ENCODE measurements at regions not wholly inside any gene's neighbourhood (a gene's known extent, or its start where the extent isn't known, plus 50 kb on each side); places are given as distances from the start of the nearest gene placed in this dataset.
"Not testable (repeated sequence)": the region's sequence is repeated elsewhere in the genome, so short reads cannot be mapped to it uniquely, and the experiment has no call there.

DNA sequence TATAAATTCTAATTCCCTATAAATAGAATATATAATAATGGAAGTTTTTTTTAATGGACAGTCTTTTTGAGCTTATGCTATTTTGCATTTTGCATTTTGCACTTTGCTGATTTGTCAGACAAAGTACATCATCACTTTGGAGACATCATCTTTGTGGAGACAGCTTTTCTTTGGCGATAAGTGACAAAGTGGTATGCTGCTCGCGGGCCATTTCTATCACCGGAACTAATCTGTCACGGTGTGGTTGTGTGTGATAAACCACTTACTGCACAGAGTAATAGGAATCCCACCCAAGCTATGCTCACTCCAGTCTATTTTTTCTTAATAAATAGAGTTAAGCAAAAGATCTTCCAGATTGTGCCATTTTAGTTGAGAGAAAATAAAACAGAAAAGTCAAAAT, 133.1 kb downstream of the MACIR start:
- H3K36me3 ChIP-seq = no peaks in the 10 kb centered on the region
- no peak overlapping the region for H3K4me3 ChIP-seq
- H3K9ac ChIP-seq (ENCODE audit: low read depth in 2 of 2, low read length in 2 of 2) = no peak overlapping the region
- TF ChIP-seq, protein P1, sequence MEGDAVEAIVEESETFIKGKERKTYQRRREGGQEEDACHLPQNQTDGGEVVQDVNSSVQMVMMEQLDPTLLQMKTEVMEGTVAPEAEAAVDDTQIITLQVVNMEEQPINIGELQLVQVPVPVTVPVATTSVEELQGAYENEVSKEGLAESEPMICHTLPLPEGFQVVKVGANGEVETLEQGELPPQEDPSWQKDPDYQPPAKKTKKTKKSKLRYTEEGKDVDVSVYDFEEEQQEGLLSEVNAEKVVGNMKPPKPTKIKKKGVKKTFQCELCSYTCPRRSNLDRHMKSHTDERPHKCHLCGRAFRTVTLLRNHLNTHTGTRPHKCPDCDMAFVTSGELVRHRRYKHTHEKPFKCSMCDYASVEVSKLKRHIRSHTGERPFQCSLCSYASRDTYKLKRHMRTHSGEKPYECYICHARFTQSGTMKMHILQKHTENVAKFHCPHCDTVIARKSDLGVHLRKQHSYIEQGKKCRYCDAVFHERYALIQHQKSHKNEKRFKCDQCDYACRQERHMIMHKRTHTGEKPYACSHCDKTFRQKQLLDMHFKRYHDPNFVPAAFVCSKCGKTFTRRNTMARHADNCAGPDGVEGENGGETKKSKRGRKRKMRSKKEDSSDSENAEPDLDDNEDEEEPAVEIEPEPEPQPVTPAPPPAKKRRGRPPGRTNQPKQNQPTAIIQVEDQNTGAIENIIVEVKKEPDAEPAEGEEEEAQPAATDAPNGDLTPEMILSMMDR (IDR thresholded peaks at IDR 0.05) = no peak
- H3K27ac ChIP-seq = no peak overlapping the region
- intact Hi-C loops (cut with DNase I) = no loop called here
- DNase-seq = no peak
- no peaks in the 10 kb centered on the region for H3K9me3 ChIP-seq
- no peaks in the 10 kb centered on the region for H3K4me1 ChIP-seq
- no peaks in the 10 kb centered on the region for H3K27me3 ChIP-seq

DNA sequence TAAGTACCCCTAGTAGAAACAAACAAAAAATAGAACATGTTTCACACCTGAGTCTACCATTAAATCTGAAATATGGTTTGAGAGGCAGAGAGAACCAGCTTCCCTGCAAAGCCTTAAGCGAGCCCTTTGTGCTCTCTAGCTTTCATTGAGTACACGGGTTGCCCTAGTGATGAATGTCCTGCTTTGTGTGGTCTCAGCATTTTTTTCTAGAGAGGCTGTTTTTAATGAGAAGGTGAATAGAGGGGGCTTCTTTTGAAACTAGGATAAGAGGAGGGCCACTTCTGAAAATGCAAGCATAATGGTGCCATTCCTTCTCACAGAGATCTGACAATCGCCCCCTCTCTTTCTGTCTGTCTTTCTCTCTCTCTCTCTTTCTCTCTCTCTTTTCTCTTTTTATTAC, 131.3 kb downstream of the MACIR start:
- no peak overlapping the region for H3K9ac ChIP-seq (ENCODE audit: low read depth in 2 of 2, low read length in 2 of 2)
- no peak overlapping the region for H3K4me3 ChIP-seq
- no peaks in the 10 kb centered on the region for H3K36me3 ChIP-seq
- TF ChIP-seq, protein P1 (IDR thresholded peaks at IDR 0.05) = no peak
- no peaks in the 10 kb centered on the region for H3K9me3 ChIP-seq
- DNase-seq = no peak
- H3K4me1 ChIP-seq = no peaks in the 10 kb centered on the region
- no peak overlapping the region for H3K27ac ChIP-seq
- H3K27me3 ChIP-seq = no peaks in the 10 kb centered on the region
- intact Hi-C loops (cut with DNase I) = no loop called here

DNA sequence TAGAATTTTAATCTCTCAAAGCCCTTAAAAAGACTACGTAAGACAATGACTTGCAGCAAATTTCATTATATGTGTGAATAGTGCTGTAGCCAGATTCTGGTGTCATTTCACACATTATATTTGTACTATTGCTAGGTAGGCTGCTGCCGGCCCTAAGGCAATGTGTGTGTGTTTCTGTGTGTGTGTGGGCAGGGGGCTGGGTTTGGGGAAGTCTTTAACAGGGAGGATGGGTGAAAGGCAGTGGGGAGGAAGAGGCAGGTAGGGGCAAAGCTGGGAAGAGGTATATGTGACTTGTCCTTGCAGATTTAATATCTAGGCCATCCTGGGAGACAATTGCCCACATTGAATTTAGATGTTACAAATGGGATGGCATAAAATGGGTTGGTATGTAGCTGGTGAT, 130.8 kb downstream of the MACIR start:
- H3K27ac ChIP-seq = no peak overlapping the region
- no peak overlapping the region for H3K4me3 ChIP-seq
- H3K27me3 ChIP-seq = no peaks in the 10 kb centered on the region
- no peak overlapping the region for H3K9ac ChIP-seq (ENCODE audit: low read depth in 2 of 2, low read length in 2 of 2)
- intact Hi-C loops (cut with DNase I) = no loop called here
- no peak for DNase-seq
- no peaks in the 10 kb centered on the region for H3K4me1 ChIP-seq
- TF ChIP-seq, protein P1 (IDR thresholded peaks at IDR 0.05) = no peak
- no peaks in the 10 kb centered on the region for H3K36me3 ChIP-seq
- H3K9me3 ChIP-seq = no peaks in the 10 kb centered on the region

DNA sequence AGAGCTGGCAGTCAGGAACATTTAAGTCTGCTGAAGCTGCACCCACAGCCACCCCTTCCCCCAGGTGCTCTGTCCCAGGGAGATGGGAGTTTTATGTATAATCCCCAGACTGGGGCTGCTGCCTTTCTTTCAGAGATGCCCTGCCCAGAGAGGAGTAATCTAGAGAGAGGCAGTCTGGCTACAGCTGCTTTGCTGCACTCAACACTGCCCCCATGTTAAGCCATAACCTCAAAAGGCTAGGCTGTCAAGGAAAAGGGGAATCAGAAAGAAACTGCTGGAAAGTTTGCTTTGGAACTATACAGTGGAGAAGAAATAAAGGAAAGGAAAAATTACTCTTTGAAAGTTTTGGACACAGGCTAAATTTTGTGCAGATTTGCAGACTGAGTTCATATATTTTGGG, 127.2 kb downstream of the MACIR start:
- TF ChIP-seq, protein P1 (IDR thresholded peaks at IDR 0.05) = no peak
- H3K4me1 ChIP-seq = no peaks in the 10 kb centered on the region
- DNase-seq = no peak
- no peaks in the 10 kb centered on the region for H3K36me3 ChIP-seq
- H3K27me3 ChIP-seq = no peaks in the 10 kb centered on the region
- no peak overlapping the region for H3K27ac ChIP-seq
- no peak overlapping the region for H3K4me3 ChIP-seq
- H3K9me3 ChIP-seq = no peaks in the 10 kb centered on the region
- intact Hi-C loops (cut with DNase I) = no loop called here
- H3K9ac ChIP-seq (ENCODE audit: low read depth in 2 of 2, low read length in 2 of 2) = no peak overlapping the region

DNA sequence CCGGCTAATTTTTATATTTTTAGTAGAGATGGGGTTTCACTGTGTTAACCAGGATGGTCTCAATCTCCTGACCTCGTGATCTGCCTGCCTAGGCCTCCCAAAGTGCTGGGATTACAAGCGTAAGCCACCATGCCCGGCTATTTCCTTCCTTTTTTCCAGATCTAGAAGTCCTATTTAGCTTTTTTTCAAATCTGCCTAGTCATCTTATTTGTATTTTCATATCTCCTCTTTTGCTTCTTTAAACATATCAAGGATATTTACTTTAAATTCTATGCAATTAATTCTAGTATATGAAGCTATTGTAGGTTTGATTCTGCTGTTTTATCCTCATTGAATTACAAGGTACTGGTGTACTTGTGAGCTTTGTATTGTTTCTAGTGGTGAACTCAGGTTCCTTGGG, 119.1 kb downstream of the MACIR start:
- H3K4me3 ChIP-seq; H3K9me3 ChIP-seq; DNase-seq; intact Hi-C loops (cut with DNase I); H3K4me1 ChIP-seq; H3K27me3 ChIP-seq; H3K36me3 ChIP-seq; H3K9ac ChIP-seq (ENCODE audit: low read depth in 2 of 2, low read length in 2 of 2); H3K27ac ChIP-seq: not testable (repeated sequence)

DNA sequence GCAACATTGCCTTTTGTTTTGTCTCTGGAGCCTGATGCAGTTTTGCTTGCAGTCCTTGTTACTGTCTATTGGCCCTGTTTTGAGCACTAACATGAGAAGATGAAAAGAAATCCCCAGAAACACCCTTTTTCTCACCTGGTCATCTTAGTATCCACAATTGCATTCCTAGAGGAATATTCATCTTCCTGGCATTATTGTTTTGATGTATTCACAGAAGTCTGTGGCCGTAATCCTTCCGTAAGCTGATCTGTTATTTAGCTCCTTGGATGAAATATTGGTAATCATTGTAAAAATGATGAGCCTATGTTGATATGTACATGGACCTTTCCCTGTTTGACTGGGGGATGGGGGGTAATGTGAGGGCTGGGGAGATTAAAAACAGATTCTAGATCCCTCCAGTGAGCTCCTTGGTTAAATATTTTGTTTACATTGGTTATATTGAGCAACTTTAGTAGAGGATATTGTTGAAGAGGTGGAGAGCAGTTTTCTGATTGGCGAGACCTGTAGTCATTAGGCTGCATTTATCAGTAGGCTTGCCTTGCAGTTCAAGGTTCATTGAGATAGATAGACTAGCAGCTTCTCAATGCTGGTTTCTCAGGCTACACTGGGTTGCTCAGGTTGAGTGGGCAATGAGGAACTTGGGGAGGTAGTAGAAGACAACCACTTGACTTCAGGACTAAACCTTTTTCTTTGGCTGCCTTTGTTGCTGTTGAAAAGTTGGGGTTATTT, 117.5 kb downstream of the MACIR start:
- Histone ChIP-seq H3K36me3 (no peaks in the 10 kb centered on the region), H3K4me1 (no peaks in the 10 kb centered on the region), H3K9ac (ENCODE audit: low read depth in 2 of 2, low read length in 2 of 2) (no peak overlapping the region), H3K9me3 (no peaks in the 10 kb centered on the region), H3K27me3 (no peaks in the 10 kb centered on the region), H3K27ac (no peak overlapping the region), H3K4me3 (no peak overlapping the region)
- intact Hi-C loops (cut with DNase I) = no loop called here
- TF ChIP-seq, protein P1 (IDR thresholded peaks at IDR 0.05) = no peak
- DNase-seq = no peak
